NCI-H460 (cell line): ENCODE measurements at regions not wholly inside any gene's neighbourhood (a gene's known extent, or its start where the extent isn't known, plus 50 kb on each side); places are given as distances from the start of the nearest gene placed in this dataset.
"Not testable (repeated sequence)": the region's sequence is repeated elsewhere in the genome, so short reads cannot be mapped to it uniquely, and the experiment has no call there.

Experiments used
- DNase-seq: peaks from one replicate; pipeline ENCODE4 v3.0.0-alpha.2; 2016; ENCODE audit warnings: low read depth; ENCODE audit errors: extremely low read depth

GRCh38 chr4:147096667-147097604 is 151.3 kb upstream of the TTC29 start:
- DNase-seq: peak; percentile 49

DNA sequence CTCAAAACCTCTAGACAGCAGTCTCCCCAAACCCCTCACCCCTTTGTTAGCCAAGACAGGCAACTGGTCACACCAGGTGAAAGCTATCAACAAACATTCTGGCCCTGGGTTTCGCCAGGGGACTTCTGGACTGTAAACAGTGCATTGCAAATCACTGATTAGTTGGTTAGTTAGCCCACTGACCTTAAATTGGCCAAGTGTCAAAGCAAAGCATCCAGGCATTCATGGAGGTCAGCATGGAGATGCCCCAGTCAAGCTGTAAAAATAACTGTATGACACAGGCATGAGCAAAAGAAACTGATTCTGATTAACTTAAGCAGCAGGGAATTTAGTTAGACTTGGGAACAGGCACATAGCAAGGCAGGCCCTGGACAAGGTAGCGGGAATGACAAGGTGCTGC is 156.0 kb upstream of the TTC29 start:
- DNase-seq: no peak

GRCh38 chr4:147102596-147102995 is 156.9 kb upstream of the TTC29 start:
- no peak for DNase-seq

- no peak for DNase-seq
Measured at GRCh38 chr4:147103403-147103946, 157.8 kb upstream of the TTC29 start.

GRCh38 chr4:147104768-147105167 is 159.1 kb upstream of the TTC29 start:
- DNase-seq: no peak

- DNase-seq: no peak
Measured at GRCh38 chr4:147108409-147108808, 162.7 kb upstream of the TTC29 start.

- no peak for DNase-seq
Measured at GRCh38 chr4:147109800-147110199, 164.1 kb upstream of the TTC29 start.

GRCh38 chr4:147110473-147111367 is 165.1 kb upstream of the TTC29 start:
- no peak for DNase-seq

DNA sequence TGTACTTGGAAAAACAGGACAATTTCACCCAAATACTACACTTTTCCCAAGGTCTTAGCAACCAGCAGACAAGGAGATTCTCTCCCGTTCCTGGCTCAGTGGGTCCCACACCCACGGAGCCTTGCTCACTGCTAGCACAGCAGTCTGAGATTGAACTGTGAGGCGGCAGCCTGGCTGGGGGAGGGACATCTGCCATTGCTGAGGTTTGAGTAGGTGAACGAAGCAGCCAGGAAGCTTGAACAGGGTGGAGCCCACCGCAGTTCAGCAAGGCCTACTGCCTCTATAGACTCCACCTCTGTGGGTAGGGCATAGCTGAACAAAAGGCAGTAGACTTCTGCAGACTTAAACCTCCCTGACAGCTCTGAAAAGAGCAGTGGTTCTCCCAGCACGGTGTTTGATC is 166.5 kb upstream of the TTC29 start:
- DNase-seq: not testable (repeated sequence)

- DNase-seq: no peak
Measured at GRCh38 chr4:147117431-147117830, 171.8 kb upstream of the TTC29 start.

DNA sequence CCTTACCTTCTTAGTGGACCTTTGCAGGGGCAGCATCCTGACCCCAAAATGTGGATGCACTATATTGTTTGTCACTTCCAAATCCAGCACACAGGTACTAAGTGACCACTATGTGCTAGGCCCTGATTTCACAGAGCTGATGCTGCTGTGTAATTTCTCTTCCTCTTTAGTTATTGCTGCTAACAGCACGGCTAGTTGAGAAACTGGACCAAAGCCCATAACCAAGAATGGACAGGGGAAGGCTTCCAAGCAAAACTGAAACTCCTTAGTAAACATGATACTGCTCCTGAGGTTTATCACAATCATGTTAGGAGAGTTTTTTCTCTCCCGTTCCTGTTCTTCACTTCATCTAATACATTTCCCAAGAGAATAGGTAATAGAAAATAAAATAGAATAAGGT is 172.9 kb upstream of the TTC29 start:
- DNase-seq: no peak

GRCh38 chr4:147122685-147123084 is 177.0 kb upstream of the TTC29 start:
- DNase-seq: no peak

DNA sequence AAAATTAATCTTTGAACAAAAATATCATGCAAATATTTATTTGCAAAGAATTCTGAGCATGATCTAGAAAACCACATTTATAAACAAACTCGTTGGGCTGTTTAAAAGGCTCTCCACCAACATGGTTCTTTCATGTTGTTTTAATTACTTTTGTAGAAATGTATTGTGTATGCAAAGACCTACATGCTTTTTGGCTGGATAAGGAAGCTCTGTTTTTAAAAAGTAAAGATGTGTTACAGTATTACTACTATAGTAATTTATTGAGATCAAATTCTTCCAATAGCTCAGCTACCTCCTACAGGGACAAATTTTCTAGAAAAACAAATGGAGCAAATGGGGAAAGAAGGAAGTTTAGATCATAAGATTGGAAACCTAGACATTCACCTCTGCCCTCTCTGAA is 177.5 kb upstream of the TTC29 start:
- DNase-seq: no peak

DNA sequence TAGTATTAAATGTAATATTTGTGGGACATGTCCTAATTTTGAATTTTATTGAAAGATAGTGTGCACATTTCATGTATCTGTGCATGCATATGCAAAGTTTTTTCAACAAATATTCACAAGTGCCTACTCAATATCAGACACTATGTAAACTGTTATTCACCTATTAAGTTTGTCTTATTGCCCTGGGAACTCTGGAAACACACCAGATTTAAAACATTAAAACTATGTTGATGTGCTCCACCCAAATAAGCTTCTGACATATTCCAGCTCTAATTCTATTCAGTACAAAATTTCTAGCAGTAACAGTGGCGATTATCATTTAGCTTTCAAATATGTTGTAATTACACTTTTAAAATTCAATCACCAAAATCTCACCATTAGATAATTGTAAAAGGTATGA is 183.1 kb upstream of the TTC29 start:
- no peak for DNase-seq

DNA sequence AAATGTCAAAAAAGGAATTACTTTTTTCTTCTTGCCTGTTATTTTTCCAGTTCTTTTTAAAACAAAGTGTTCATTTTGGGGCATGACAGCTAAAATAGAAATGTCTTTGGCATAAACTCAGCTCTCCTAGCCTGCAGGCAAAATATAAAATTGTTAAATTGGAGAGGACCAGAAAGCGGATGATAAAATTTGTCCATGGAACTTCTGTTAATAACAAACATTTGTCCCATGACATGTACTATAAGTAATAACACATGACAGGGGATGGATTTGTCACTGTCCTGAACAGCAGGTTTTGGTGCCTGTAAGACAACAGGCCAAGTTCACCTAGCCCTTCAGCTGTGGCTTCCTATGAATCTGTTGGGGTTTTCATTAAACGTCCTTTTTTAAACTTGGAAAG is 184.0 kb upstream of the TTC29 start:
- DNase-seq: no peak

GRCh38 chr4:147134536-147135210 is 189.0 kb upstream of the TTC29 start:
- no peak for DNase-seq

DNA sequence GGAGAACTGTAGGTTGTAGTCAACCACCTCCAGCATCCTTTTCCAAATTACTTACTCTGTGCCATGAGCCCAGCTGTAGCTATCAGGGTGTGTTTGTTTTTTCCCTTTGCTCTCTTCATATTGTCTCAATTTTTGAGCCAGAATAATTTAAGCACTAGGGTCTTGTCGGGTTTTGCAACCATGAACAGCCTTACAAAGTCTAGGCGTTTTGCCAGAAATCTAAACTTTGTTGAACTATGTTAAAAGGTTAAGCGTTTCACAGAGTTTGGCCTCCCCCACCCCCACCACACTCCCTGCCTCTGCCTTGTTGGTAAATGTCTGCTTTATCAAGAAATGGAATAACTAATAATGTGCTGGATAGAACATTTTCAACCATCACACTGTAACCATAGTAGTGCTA is 190.6 kb upstream of the TTC29 start:
- no peak for DNase-seq

DNA sequence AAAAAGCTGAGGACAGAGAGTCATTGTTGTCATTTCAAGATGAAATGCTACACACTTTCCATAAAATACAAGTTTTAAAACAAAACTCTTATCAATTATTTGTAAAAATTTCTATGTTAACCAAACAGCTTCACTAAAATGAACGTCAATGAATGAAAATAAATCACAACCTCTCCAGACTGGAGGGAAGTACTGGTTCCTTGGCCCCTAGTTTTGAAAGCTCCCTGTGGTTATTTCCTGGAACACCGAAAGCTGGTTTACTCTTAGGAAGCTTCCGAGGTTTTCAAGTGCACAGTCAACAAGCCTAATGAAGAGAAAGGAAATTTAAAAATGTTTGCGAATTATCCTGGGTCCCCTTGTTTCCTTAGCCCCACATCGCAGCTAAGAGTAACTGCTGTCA is 191.1 kb upstream of the TTC29 start:
- DNase-seq: no peak

- DNase-seq: no peak
Measured at GRCh38 chr4:147137280-147137679, 191.6 kb upstream of the TTC29 start.

- no peak for DNase-seq
Measured at GRCh38 chr4:147138171-147138570, 192.5 kb upstream of the TTC29 start.
